ENCODE measurements at regions not wholly inside any gene's neighbourhood (a gene's known extent, or its start where the extent isn't known, plus 50 kb on each side); places are given as distances from the start of the nearest gene placed in this dataset.

GRCh38 chr5:33065131-33065530, 354.0 kb downstream of the NPR3 start:
- Histone ChIP-seq H3K27me3 (replicated peaks; ENCODE audit: insufficient read depth) (no peaks in the 10 kb centered on the region), H3K9me3 (no peaks in the 10 kb centered on the region), H3K36me3 (no peaks in the 10 kb centered on the region), H3K4me1 (replicated peaks) (no peaks in the 10 kb centered on the region), H3K27ac (no peak overlapping the region), H3K4me3 (no peak overlapping the region)
- intact Hi-C loops (cut with DNase I), result no loop called here
- 25% methylated on average over 3 of the region's 3 CpGs for WGBS
- no peak for TF ChIP-seq CTCF (IDR thresholded peaks at IDR 0.05)
- TF ChIP-seq POLR2A (IDR thresholded peaks at IDR 0.05), result no peak
- no peak for TF ChIP-seq POLR2AphosphoS5 (IDR thresholded peaks at IDR 0.05)
- DNase-seq (ENCODE audit: low spot score), result no peak

GRCh38 chr5:33067291-33067690, 356.2 kb downstream of the NPR3 start:
- TF ChIP-seq POLR2A (IDR thresholded peaks at IDR 0.05) (no peak), POLR2AphosphoS5 (IDR thresholded peaks at IDR 0.05) (no peak), CTCF (IDR thresholded peaks at IDR 0.05) (no peak)
- 19% methylated on average over 2 of the region's 2 CpGs for WGBS
- Histone ChIP-seq H3K27ac (no peak overlapping the region), H3K4me1 (replicated peaks) (no peaks in the 10 kb centered on the region), H3K4me3 (no peak overlapping the region), H3K36me3 (no peaks in the 10 kb centered on the region), H3K27me3 (replicated peaks; ENCODE audit: insufficient read depth) (no peaks in the 10 kb centered on the region), H3K9me3 (no peaks in the 10 kb centered on the region)
- intact Hi-C loops (cut with DNase I), result no loop called here
- no peak for DNase-seq (ENCODE audit: low spot score)

- no peaks in the 10 kb centered on the region for H3K4me1 ChIP-seq (replicated peaks)
- DNase-seq (ENCODE audit: low spot score), result no peak
- TF ChIP-seq POLR2A (IDR thresholded peaks at IDR 0.05) (no peak), CTCF (IDR thresholded peaks at IDR 0.05) (no peak), POLR2AphosphoS5 (IDR thresholded peaks at IDR 0.05) (no peak)
- H3K27me3 ChIP-seq (replicated peaks; ENCODE audit: insufficient read depth), result no peaks in the 10 kb centered on the region
- WGBS, result 83% methylated on average over 1 of the region's 1 CpG
- H3K36me3 ChIP-seq, result no peaks in the 10 kb centered on the region
- intact Hi-C loops (cut with DNase I), result no loop called here
- H3K4me3 ChIP-seq, result no peak overlapping the region
- no peak overlapping the region for H3K27ac ChIP-seq
- no peaks in the 10 kb centered on the region for H3K9me3 ChIP-seq
Measured at GRCh38 chr5:33068786-33069185, 357.7 kb downstream of the NPR3 start.

GRCh38 chr5:33072296-33072695, 361.2 kb downstream of the NPR3 start:
- intact Hi-C loops (cut with DNase I), result no loop called here
- H3K27me3 ChIP-seq (replicated peaks; ENCODE audit: insufficient read depth), result no peaks in the 10 kb centered on the region
- no peak overlapping the region for H3K4me3 ChIP-seq
- H3K4me1 ChIP-seq (replicated peaks), result no peaks in the 10 kb centered on the region
- 86% methylated on average over 4 of the region's 4 CpGs for WGBS
- no peaks in the 10 kb centered on the region for H3K36me3 ChIP-seq
- DNase-seq (ENCODE audit: low spot score), result no peak
- no peak overlapping the region for H3K27ac ChIP-seq
- no peak for TF ChIP-seq POLR2AphosphoS5 (IDR thresholded peaks at IDR 0.05)
- no peak for TF ChIP-seq CTCF (IDR thresholded peaks at IDR 0.05)
- TF ChIP-seq POLR2A (IDR thresholded peaks at IDR 0.05), result no peak
- no peaks in the 10 kb centered on the region for H3K9me3 ChIP-seq

- Histone ChIP-seq H3K27me3 (replicated peaks; ENCODE audit: insufficient read depth) (no peaks in the 10 kb centered on the region), H3K36me3 (no peaks in the 10 kb centered on the region), H3K27ac (no peak overlapping the region), H3K9me3 (no peaks in the 10 kb centered on the region), H3K4me3 (no peak overlapping the region), H3K4me1 (replicated peaks) (no peaks in the 10 kb centered on the region)
- intact Hi-C loops (cut with DNase I), result no loop called here
- DNase-seq (ENCODE audit: low spot score), result no peak
- 87% methylated on average over 2 of the region's 2 CpGs for WGBS
- TF ChIP-seq CTCF (IDR thresholded peaks at IDR 0.05), result no peak
- no peak for TF ChIP-seq POLR2A (IDR thresholded peaks at IDR 0.05)
Measured at GRCh38 chr5:33072726-33073125, 361.6 kb downstream of the NPR3 start.
